Panc1 (cell line): ENCODE measurements at regions not wholly inside any gene's neighbourhood (a gene's known extent, or its start where the extent isn't known, plus 50 kb on each side); places are given as distances from the start of the nearest gene placed in this dataset.
"Not testable (repeated sequence)": the region's sequence is repeated elsewhere in the genome, so short reads cannot be mapped to it uniquely, and the experiment has no call there.

ENCODE experiments used
- ATAC-seq: fragments of 200-7000 bp; cut with Tn5 transposase; 2 replicates; pipeline ENCODE4 v1.9.1; 2020; ENCODE audit warnings: mild to moderate bottlenecking, moderate library complexity
- BruUV-seq: library from RNA; stranded (reverse); fragments of 400-500 nt; replicated peaks from 2 replicates; lab custom pipeline; 2021; lab: Mats Ljungman, UMichigan
- CTCF ChIA-PET: fragments of 300-600 bp; sonication (Branson Sonifier 250); formaldehyde crosslinking; loops from one replicate; lab custom pipeline; 2022; ENCODE audit warnings: antibody characterized with exemption; lab: Charles Lee
- POLR2A ChIA-PET: fragments of 300-600 bp; sonication (Branson Sonifier 250); formaldehyde crosslinking; loops from one replicate; lab custom pipeline; 2022; ENCODE audit warnings: antibody characterized with exemption; lab: Charles Lee
- DNase-seq: peaks from one replicate; pipeline ENCODE4 v3.0.0-alpha.2; 2010; ENCODE audit warnings: low read depth, low spot score
- H3K27ac ChIP-seq: 2 replicates; pipeline ENCODE4 v1.5.1; 2011; ENCODE audit warnings: mild to moderate bottlenecking, low read length, inconsistent platforms
- H3K27me3 ChIP-seq: fragments of 200-500 bp; sonication (Bioruptor generic); 2 replicates; pipeline ENCODE4 v1.6.0; 2014; ENCODE audit warnings: low read length, inconsistent platforms; ENCODE audit not compliant: control insufficient read depth, insufficient read depth
- H3K36me3 ChIP-seq: fragments of 200-500 bp; sonication (Bioruptor generic); 2 replicates; pipeline ENCODE4 v1.5.1; 2014; ENCODE audit warnings: inconsistent platforms, mild to moderate bottlenecking, low read length, moderate library complexity; ENCODE audit not compliant: control insufficient read depth, insufficient read depth
- H3K4me1 ChIP-seq: 2 replicates; pipeline ENCODE4 v1.5.1; 2011; ENCODE audit warnings: inconsistent platforms, mild to moderate bottlenecking, low read length, moderate library complexity; ENCODE audit not compliant: control insufficient read depth, insufficient read depth
- H3K4me3 ChIP-seq, 2 experiments: 2 replicates each; pipeline ENCODE4 v1.5.1; 2011 to 2012; ENCODE audit warnings: low read depth in 2 of 2, low read length in 2 of 2, mild to moderate bottlenecking in 2 of 2, inconsistent platforms in 1 of 2, moderate library complexity in 1 of 2
- H3K9me3 ChIP-seq: fragments of 200-500 bp; sonication (Bioruptor generic); 2 replicates; pipeline ENCODE4 v1.5.1; 2014; ENCODE audit warnings: low read depth, mild to moderate bottlenecking, inconsistent platforms, low read length, moderate library complexity; ENCODE audit not compliant: control insufficient read depth, insufficient read depth
- POLR2AphosphoS5 ChIP-seq: IDR thresholded peaks from 2 replicates; pipeline ENCODE4 v1.6.1; 2012; ENCODE audit warnings: mild to moderate bottlenecking, low read depth, low read length, moderate library complexity
- SIN3A ChIP-seq: IDR thresholded peaks from 2 replicates; pipeline ENCODE4 v1.6.1; 2012; ENCODE audit warnings: low read depth, mild to moderate bottlenecking, low read length, moderate library complexity, borderline replicate concordance; ENCODE audit not compliant: insufficient read depth
- TCF7L2 ChIP-seq: IDR thresholded peaks from 2 replicates; pipeline ENCODE4 v1.6.1; 2011; ENCODE audit warnings: mild to moderate bottlenecking, low read depth, low read length, inconsistent platforms
- in situ Hi-C: cut with HindIII; loops from 2 replicates; pipeline ENCODE4 v1.10.0; 2016; ENCODE audit warnings: low sequenced_read_pairs, low pct_unique_long_range_greater_than_20kb
- intact Hi-C: fragments of 100-400 bp; cut with micrococcal nuclease; formaldehyde crosslinking; loops from one replicate; pipeline ENCODE4 v1.10.0; 2022; ENCODE audit not compliant: unreplicated experiment
- TF ChIP-seq, protein P1 (sequence below): fragments of 450-650 bp; IDR thresholded peaks from 2 replicates; pipeline ENCODE4 v1.5.1; 2017; ENCODE audit warnings: mild to moderate bottlenecking
- TF ChIP-seq, protein P2 (sequence below), 2 experiments: IDR thresholded peaks; 2 replicates each; pipeline ENCODE4 v1.6.1; 2011 to 2012; ENCODE audit warnings: low read depth in 2 of 2, control low read depth in 1 of 2, low read length in 1 of 2, mild to moderate bottlenecking in 1 of 2, moderate library complexity in 1 of 2; ENCODE audit not compliant: insufficient read depth in 1 of 2

GRCh38 chr4:94084155-94084554 is 123.5 kb upstream of the SMARCAD1 start:
- ChIA-PET CTCF (no interaction called here), POLR2A (interaction anchor here (0.7 kb wide), 1 partner anchor 21 kb away, joined by 3 read pairs; no protein-coding TSS in a partner anchor)
- intact Hi-C loops (no loop called here), in situ Hi-C loops (no loop called here)
- BruUV-seq = no TSS peak
- no peak overlapping the region for H3K27ac ChIP-seq
- no peaks in the 10 kb centered on the region for H3K36me3 ChIP-seq
- no peak overlapping the region for H3K4me3 ChIP-seq
- ATAC-seq (no peak), DNase-seq (no peak)
- no peaks in the 10 kb centered on the region for H3K4me1 ChIP-seq
- TF ChIP-seq, protein P1, sequence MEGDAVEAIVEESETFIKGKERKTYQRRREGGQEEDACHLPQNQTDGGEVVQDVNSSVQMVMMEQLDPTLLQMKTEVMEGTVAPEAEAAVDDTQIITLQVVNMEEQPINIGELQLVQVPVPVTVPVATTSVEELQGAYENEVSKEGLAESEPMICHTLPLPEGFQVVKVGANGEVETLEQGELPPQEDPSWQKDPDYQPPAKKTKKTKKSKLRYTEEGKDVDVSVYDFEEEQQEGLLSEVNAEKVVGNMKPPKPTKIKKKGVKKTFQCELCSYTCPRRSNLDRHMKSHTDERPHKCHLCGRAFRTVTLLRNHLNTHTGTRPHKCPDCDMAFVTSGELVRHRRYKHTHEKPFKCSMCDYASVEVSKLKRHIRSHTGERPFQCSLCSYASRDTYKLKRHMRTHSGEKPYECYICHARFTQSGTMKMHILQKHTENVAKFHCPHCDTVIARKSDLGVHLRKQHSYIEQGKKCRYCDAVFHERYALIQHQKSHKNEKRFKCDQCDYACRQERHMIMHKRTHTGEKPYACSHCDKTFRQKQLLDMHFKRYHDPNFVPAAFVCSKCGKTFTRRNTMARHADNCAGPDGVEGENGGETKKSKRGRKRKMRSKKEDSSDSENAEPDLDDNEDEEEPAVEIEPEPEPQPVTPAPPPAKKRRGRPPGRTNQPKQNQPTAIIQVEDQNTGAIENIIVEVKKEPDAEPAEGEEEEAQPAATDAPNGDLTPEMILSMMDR = no peak
- TF ChIP-seq TCF7L2 (no peak), POLR2AphosphoS5 (no peak), SIN3A (no peak)
- TF ChIP-seq, protein P2, sequence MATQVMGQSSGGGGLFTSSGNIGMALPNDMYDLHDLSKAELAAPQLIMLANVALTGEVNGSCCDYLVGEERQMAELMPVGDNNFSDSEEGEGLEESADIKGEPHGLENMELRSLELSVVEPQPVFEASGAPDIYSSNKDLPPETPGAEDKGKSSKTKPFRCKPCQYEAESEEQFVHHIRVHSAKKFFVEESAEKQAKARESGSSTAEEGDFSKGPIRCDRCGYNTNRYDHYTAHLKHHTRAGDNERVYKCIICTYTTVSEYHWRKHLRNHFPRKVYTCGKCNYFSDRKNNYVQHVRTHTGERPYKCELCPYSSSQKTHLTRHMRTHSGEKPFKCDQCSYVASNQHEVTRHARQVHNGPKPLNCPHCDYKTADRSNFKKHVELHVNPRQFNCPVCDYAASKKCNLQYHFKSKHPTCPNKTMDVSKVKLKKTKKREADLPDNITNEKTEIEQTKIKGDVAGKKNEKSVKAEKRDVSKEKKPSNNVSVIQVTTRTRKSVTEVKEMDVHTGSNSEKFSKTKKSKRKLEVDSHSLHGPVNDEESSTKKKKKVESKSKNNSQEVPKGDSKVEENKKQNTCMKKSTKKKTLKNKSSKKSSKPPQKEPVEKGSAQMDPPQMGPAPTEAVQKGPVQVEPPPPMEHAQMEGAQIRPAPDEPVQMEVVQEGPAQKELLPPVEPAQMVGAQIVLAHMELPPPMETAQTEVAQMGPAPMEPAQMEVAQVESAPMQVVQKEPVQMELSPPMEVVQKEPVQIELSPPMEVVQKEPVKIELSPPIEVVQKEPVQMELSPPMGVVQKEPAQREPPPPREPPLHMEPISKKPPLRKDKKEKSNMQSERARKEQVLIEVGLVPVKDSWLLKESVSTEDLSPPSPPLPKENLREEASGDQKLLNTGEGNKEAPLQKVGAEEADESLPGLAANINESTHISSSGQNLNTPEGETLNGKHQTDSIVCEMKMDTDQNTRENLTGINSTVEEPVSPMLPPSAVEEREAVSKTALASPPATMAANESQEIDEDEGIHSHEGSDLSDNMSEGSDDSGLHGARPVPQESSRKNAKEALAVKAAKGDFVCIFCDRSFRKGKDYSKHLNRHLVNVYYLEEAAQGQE (IDR thresholded peaks at IDR 0.05; ENCODE audit: insufficient read depth in 1 of 2, low read depth in 2 of 2, low read length in 1 of 2) = no peak
- H3K9me3 ChIP-seq = no peaks in the 10 kb centered on the region
- H3K27me3 ChIP-seq = no peaks in the 10 kb centered on the region

- H3K36me3 ChIP-seq, BruUV-seq, H3K27ac ChIP-seq, ATAC-seq, H3K4me3 ChIP-seq, CTCF ChIA-PET, H3K4me1 ChIP-seq, in situ Hi-C loops, DNase-seq, H3K9me3 ChIP-seq, POLR2A ChIA-PET, intact Hi-C loops, H3K27me3 ChIP-seq: not testable (repeated sequence)
These were observed 108.5 kb upstream of the SMARCAD1 start for GRCh38 chr4:94099141-94099540.

GRCh38 chr4:94112644-94113043 is 95.0 kb upstream of the SMARCAD1 start:
- DNase-seq (no peak), ATAC-seq (no peak)
- CTCF ChIA-PET = no interaction called here
- BruUV-seq = no TSS peak
- Histone ChIP-seq H3K27ac (no peak overlapping the region), H3K4me1 (no peaks in the 10 kb centered on the region), H3K9me3 (no peaks in the 10 kb centered on the region), H3K36me3 (no peaks in the 10 kb centered on the region), H3K4me3 (no peak overlapping the region), H3K27me3 (no peaks in the 10 kb centered on the region)
- intact Hi-C loops = no loop called here
- POLR2A ChIA-PET = no interaction called here
- in situ Hi-C loops = no loop called here
- TF ChIP-seq, protein P2 (IDR thresholded peaks at IDR 0.05; ENCODE audit: insufficient read depth in 1 of 2, low read depth in 2 of 2, low read length in 1 of 2) = no peak
- TF ChIP-seq SIN3A (no peak), TCF7L2 (no peak), POLR2AphosphoS5 (no peak)
- TF ChIP-seq, protein P1 = no peak
